MM.1S (cell line): ENCODE measurements at regions not wholly inside any gene's neighbourhood (a gene's known extent, or its start where the extent isn't known, plus 50 kb on each side); places are given as distances from the start of the nearest gene placed in this dataset.

ENCODE experiments used
- DNase-seq: peaks from one replicate; pipeline ENCODE4 v3.0.0-alpha.2; 2015
- H2AFZ ChIP-seq: fragments of 300-600 bp; sonication (generic); 2 replicates; pipeline ENCODE4 v1.6.0; 2016; ENCODE audit warnings: antibody characterized with exemption, low read length
- H3F3A ChIP-seq: fragments of 300-600 bp; sonication (generic); 2 replicates; pipeline ENCODE4 v1.6.1; 2016; ENCODE audit warnings: mild to moderate bottlenecking, antibody characterized with exemption, low read length, moderate library complexity, mixed read lengths; ENCODE audit not compliant: insufficient read depth
- H3K27ac ChIP-seq: fragments of 300-600 bp; sonication (generic); 2 replicates; pipeline ENCODE4 v1.5.1; 2016; ENCODE audit warnings: mild to moderate bottlenecking, low read length
- H3K27me3 ChIP-seq: fragments of 300-600 bp; sonication (generic); replicated peaks from 2 replicates; pipeline ENCODE4 v1.6.0; 2016; ENCODE audit warnings: low read length; ENCODE audit not compliant: insufficient read depth
- H3K36me3 ChIP-seq: fragments of 300-600 bp; sonication (generic); replicated peaks from 2 replicates; pipeline ENCODE4 v1.6.1; 2016; ENCODE audit warnings: mild to moderate bottlenecking, low read length, mixed read lengths; ENCODE audit not compliant: insufficient read depth
- H3K4me1 ChIP-seq: fragments of 300-600 bp; sonication (generic); 2 replicates; pipeline ENCODE4 v1.6.1; 2016; ENCODE audit warnings: low read length, mixed read lengths
- H3K4me2 ChIP-seq: fragments of 300-600 bp; sonication (generic); 2 replicates; pipeline ENCODE4 v1.6.0; 2016; ENCODE audit warnings: low read depth, low read length
- H3K4me3 ChIP-seq: fragments of 300-600 bp; sonication (generic); 2 replicates; pipeline ENCODE4 v1.5.1; 2016; ENCODE audit warnings: low read length, mixed read lengths
- H3K79me2 ChIP-seq: fragments of 300-600 bp; sonication (generic); 2 replicates; pipeline ENCODE4 v1.6.1; 2016; ENCODE audit warnings: mixed run types, low read length, mixed read lengths
- H3K9ac ChIP-seq: fragments of 300-600 bp; sonication (generic); 2 replicates; pipeline ENCODE4 v1.6.1; 2016; ENCODE audit warnings: low read length, mixed read lengths
- H3K9me2 ChIP-seq: fragments of 300-600 bp; sonication (generic); replicated peaks from 2 replicates; pipeline ENCODE4 v1.6.1; 2016; ENCODE audit warnings: mild to moderate bottlenecking, low read length, mixed read lengths; ENCODE audit not compliant: insufficient read depth
- H3K9me3 ChIP-seq: fragments of 300-600 bp; sonication (generic); replicated peaks from 2 replicates; pipeline ENCODE4 v1.6.1; 2016; ENCODE audit warnings: mild to moderate bottlenecking, low read length, mixed read lengths; ENCODE audit not compliant: insufficient read depth
- H4K20me1 ChIP-seq: fragments of 300-600 bp; sonication (generic); 2 replicates; pipeline ENCODE4 v1.6.1; 2016; ENCODE audit warnings: mild to moderate bottlenecking, low read length, moderate library complexity, mixed read lengths; ENCODE audit not compliant: insufficient read depth
- EZH2 ChIP-seq: fragments of 300-600 bp; sonication (generic); optimal IDR thresholded peaks from 2 replicates; pipeline ENCODE3; 2017; ENCODE audit warnings: low read depth, mild to moderate bottlenecking, antibody characterized with exemption, low read length, mixed read lengths
- EZH2phosphoT487 ChIP-seq: fragments of 300-600 bp; sonication (generic); IDR thresholded peaks from 2 replicates; pipeline ENCODE4 v1.6.1; 2018; ENCODE audit warnings: antibody characterized with exemption, low read length
- TF ChIP-seq, protein P1 (sequence below): fragments of 300-600 bp; sonication (generic); IDR thresholded peaks from 2 replicates; pipeline ENCODE4 v1.5.1; 2016; ENCODE audit warnings: antibody characterized with exemption, low read length, mixed read lengths

DNA sequence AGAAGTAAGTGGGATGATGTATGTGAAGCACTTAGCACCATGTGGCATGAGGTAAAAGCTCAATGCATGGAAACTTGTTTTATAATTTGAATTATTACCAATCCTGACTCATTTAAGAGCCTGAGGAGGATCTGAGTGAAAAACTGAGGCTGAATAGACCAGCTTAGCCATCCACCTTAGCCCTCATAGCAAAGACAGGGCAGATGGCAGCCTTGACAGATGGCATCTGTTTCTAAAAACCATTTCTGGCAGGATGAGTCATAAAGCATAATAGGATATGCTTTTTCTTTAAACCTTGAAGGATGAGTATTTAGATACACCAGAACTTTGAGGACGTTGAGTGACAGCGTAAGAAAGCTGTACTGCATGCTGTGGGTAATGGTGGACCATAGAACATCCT is 61.0 kb upstream of the NAV2 start:
- Histone ChIP-seq H3K79me2 (no peaks in the 10 kb centered on the region), H3K9ac (no peak overlapping the region), H3K9me2 (no peaks in the 10 kb centered on the region), H3K9me3 (no peaks in the 10 kb centered on the region), H4K20me1 (no peaks in the 10 kb centered on the region), H3F3A (no peaks in the 10 kb centered on the region), H3K4me1 (no peaks in the 10 kb centered on the region), H3K27me3 (no peaks in the 10 kb centered on the region), H3K4me2 (no peak overlapping the region), H3K4me3 (no peak overlapping the region), H2AFZ (no peak overlapping the region), H3K36me3 (no peaks in the 10 kb centered on the region), H3K27ac (no peak overlapping the region)
- DNase-seq = no peak
- TF ChIP-seq, protein P1, sequence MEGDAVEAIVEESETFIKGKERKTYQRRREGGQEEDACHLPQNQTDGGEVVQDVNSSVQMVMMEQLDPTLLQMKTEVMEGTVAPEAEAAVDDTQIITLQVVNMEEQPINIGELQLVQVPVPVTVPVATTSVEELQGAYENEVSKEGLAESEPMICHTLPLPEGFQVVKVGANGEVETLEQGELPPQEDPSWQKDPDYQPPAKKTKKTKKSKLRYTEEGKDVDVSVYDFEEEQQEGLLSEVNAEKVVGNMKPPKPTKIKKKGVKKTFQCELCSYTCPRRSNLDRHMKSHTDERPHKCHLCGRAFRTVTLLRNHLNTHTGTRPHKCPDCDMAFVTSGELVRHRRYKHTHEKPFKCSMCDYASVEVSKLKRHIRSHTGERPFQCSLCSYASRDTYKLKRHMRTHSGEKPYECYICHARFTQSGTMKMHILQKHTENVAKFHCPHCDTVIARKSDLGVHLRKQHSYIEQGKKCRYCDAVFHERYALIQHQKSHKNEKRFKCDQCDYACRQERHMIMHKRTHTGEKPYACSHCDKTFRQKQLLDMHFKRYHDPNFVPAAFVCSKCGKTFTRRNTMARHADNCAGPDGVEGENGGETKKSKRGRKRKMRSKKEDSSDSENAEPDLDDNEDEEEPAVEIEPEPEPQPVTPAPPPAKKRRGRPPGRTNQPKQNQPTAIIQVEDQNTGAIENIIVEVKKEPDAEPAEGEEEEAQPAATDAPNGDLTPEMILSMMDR = no peak
- no peak for TF ChIP-seq EZH2phosphoT487
- no peak for TF ChIP-seq EZH2

GRCh38 chr11:19651028-19651427 is 61.6 kb upstream of the NAV2 start:
- no peak for DNase-seq
- Histone ChIP-seq H3K27me3 (no peaks in the 10 kb centered on the region), H3K4me1 (no peaks in the 10 kb centered on the region), H4K20me1 (no peaks in the 10 kb centered on the region), H3K79me2 (no peaks in the 10 kb centered on the region), H3K36me3 (no peaks in the 10 kb centered on the region), H3K9me2 (no peaks in the 10 kb centered on the region), H3K9me3 (no peaks in the 10 kb centered on the region), H3K27ac (no peak overlapping the region), H3K4me3 (no peak overlapping the region), H2AFZ (no peak overlapping the region), H3K9ac (no peak overlapping the region), H3F3A (no peaks in the 10 kb centered on the region), H3K4me2 (no peak overlapping the region)
- TF ChIP-seq, protein P1 = no peak
- TF ChIP-seq EZH2phosphoT487 (no peak), EZH2 (no peak)

DNA sequence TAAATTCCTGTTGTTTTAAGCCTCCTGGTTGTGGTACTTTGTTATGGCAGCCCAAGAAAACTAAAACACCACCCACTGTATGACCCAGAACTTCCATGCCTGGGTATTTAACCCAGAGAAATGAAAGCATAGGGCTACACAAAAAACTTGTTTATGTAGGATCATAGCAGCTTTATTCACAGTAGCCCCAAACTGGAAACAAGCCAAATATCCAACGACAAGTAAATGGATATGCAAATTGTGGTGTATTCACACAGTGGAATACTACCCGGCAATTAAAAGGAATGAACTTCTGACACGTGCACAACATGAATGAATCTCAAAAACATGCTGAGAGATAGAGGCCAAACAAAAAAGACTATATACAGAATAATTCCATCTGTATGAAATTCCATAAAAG is 62.2 kb upstream of the NAV2 start:
- Histone ChIP-seq H3K4me2 (no peak overlapping the region), H3K27me3 (no peaks in the 10 kb centered on the region), H3K9ac (no peak overlapping the region), H3K27ac (no peak overlapping the region), H2AFZ (no peak overlapping the region), H3K36me3 (no peaks in the 10 kb centered on the region), H3K4me1 (no peaks in the 10 kb centered on the region), H4K20me1 (no peaks in the 10 kb centered on the region), H3K4me3 (no peak overlapping the region), H3K9me3 (no peaks in the 10 kb centered on the region), H3F3A (no peaks in the 10 kb centered on the region), H3K9me2 (no peaks in the 10 kb centered on the region), H3K79me2 (no peaks in the 10 kb centered on the region)
- no peak for TF ChIP-seq EZH2phosphoT487
- TF ChIP-seq EZH2 = no peak
- TF ChIP-seq, protein P1 = no peak
- no peak for DNase-seq
